ENCODE measurements at regions not wholly inside any gene's neighbourhood (a gene's known extent, or its start where the extent isn't known, plus 50 kb on each side); places are given as distances from the start of the nearest gene placed in this dataset.
"Not testable (repeated sequence)": the region's sequence is repeated elsewhere in the genome, so short reads cannot be mapped to it uniquely, and the experiment has no call there.

- Histone ChIP-seq H3K4me1 (ENCODE audit: insufficient read depth, low read length) (peaks cover 3% of the 10 kb centered on the region; the same call in 1 of the 2 replicates), H3K27ac (ENCODE audit: low read length) (no peak overlapping the region), H3K36me3 (ENCODE audit: insufficient read depth, low read depth, low read length) (no peaks in the 10 kb centered on the region), H3K9me3 (ENCODE audit: insufficient read depth, low read depth, low read length) (peaks cover 4% of the 10 kb centered on the region; the same call in 1 of the 2 replicates), H3K27me3 (ENCODE audit: insufficient read depth, low read length) (no peaks in the 10 kb centered on the region), H3K4me3 (ENCODE audit: low read length) (no peak overlapping the region), H3K9ac (ENCODE audit: low read depth, low read length) (no peak overlapping the region)
Observed at GRCh38 chrX:42832764-42833549, 55.0 kb upstream of the PPP1R2C start.

- not testable (repeated sequence) for H3K27ac ChIP-seq (ENCODE audit: low read length); H3K4me3 ChIP-seq (ENCODE audit: low read length); H3K27me3 ChIP-seq (ENCODE audit: insufficient read depth, low read length); H3K9ac ChIP-seq (ENCODE audit: low read depth, low read length); H3K36me3 ChIP-seq (ENCODE audit: insufficient read depth, low read depth, low read length); H3K4me1 ChIP-seq (ENCODE audit: insufficient read depth, low read length); H3K9me3 ChIP-seq (ENCODE audit: insufficient read depth, low read depth, low read length)
Observed at GRCh38 chrX:42833550-42833940, 55.6 kb upstream of the PPP1R2C start.

GRCh38 chrX:42837101-42837726 lies 59.3 kb upstream of the PPP1R2C start:
- Histone ChIP-seq H3K9me3 (ENCODE audit: insufficient read depth, low read depth, low read length) (no peaks in the 10 kb centered on the region), H3K4me3 (ENCODE audit: low read length) (no peak overlapping the region), H3K4me1 (ENCODE audit: insufficient read depth, low read length) (peaks cover 3% of the 10 kb centered on the region; the same call in 1 of the 2 replicates), H3K27ac (ENCODE audit: low read length) (no peak overlapping the region), H3K36me3 (ENCODE audit: insufficient read depth, low read depth, low read length) (no peaks in the 10 kb centered on the region), H3K27me3 (ENCODE audit: insufficient read depth, low read length) (no peaks in the 10 kb centered on the region), H3K9ac (ENCODE audit: low read depth, low read length) (no peak overlapping the region)

- no peak overlapping the region for H3K4me3 ChIP-seq (ENCODE audit: low read length)
- H3K36me3 ChIP-seq (ENCODE audit: insufficient read depth, low read depth, low read length) = no peaks in the 10 kb centered on the region
- H3K9me3 ChIP-seq (ENCODE audit: insufficient read depth, low read depth, low read length) = no peaks in the 10 kb centered on the region
- H3K27me3 ChIP-seq (ENCODE audit: insufficient read depth, low read length) = no peaks in the 10 kb centered on the region
- H3K27ac ChIP-seq (ENCODE audit: low read length) = no peak overlapping the region
- H3K9ac ChIP-seq (ENCODE audit: low read depth, low read length) = no peak overlapping the region
- peaks cover 3% of the 10 kb centered on the region; the same call in 1 of the 2 replicates for H3K4me1 ChIP-seq (ENCODE audit: insufficient read depth, low read length)
Observed at GRCh38 chrX:42837747-42838146, 59.8 kb upstream of the PPP1R2C start.

- Histone ChIP-seq H3K9me3 (ENCODE audit: insufficient read depth, low read depth, low read length) (no peaks in the 10 kb centered on the region), H3K4me3 (ENCODE audit: low read length) (no peak overlapping the region), H3K4me1 (ENCODE audit: insufficient read depth, low read length) (peaks cover 3% of the 10 kb centered on the region; the same call in 1 of the 2 replicates), H3K36me3 (ENCODE audit: insufficient read depth, low read depth, low read length) (no peaks in the 10 kb centered on the region), H3K27ac (ENCODE audit: low read length) (no peak overlapping the region), H3K9ac (ENCODE audit: low read depth, low read length) (no peak overlapping the region), H3K27me3 (ENCODE audit: insufficient read depth, low read length) (no peaks in the 10 kb centered on the region)
Observed at GRCh38 chrX:42839632-42840031, 61.7 kb upstream of the PPP1R2C start.

GRCh38 chrX:42846741-42847140 lies 68.8 kb upstream of the PPP1R2C start:
- Histone ChIP-seq H3K9me3 (ENCODE audit: insufficient read depth, low read depth, low read length) (no peaks in the 10 kb centered on the region), H3K27ac (ENCODE audit: low read length) (no peak overlapping the region), H3K9ac (ENCODE audit: low read depth, low read length) (no peak overlapping the region), H3K27me3 (ENCODE audit: insufficient read depth, low read length) (no peaks in the 10 kb centered on the region), H3K36me3 (ENCODE audit: insufficient read depth, low read depth, low read length) (no peaks in the 10 kb centered on the region), H3K4me3 (ENCODE audit: low read length) (no peak overlapping the region), H3K4me1 (ENCODE audit: insufficient read depth, low read length) (no peaks in the 10 kb centered on the region)

GRCh38 chrX:42855259-42855658 lies 77.3 kb upstream of the PPP1R2C start:
- Histone ChIP-seq H3K27me3 (ENCODE audit: insufficient read depth, low read length) (no peaks in the 10 kb centered on the region), H3K9me3 (ENCODE audit: insufficient read depth, low read depth, low read length) (no peaks in the 10 kb centered on the region)

GRCh38 chrX:42857766-42858165 lies 79.8 kb upstream of the PPP1R2C start:
- H3K9ac ChIP-seq (ENCODE audit: low read depth, low read length) = no peak overlapping the region
- no peak overlapping the region for H3K27ac ChIP-seq (ENCODE audit: low read length)
- H3K4me1 ChIP-seq (ENCODE audit: insufficient read depth, low read length) = no peaks in the 10 kb centered on the region
- H3K27me3 ChIP-seq (ENCODE audit: insufficient read depth, low read length) = no peaks in the 10 kb centered on the region
- no peaks in the 10 kb centered on the region for H3K9me3 ChIP-seq (ENCODE audit: insufficient read depth, low read depth, low read length)
- no peaks in the 10 kb centered on the region for H3K36me3 ChIP-seq (ENCODE audit: insufficient read depth, low read depth, low read length)
- no peak overlapping the region for H3K4me3 ChIP-seq (ENCODE audit: low read length)

More at GRCh38 chrX:42855259-42855658, 77.3 kb upstream of the PPP1R2C start:
- Histone ChIP-seq H3K9ac (ENCODE audit: low read depth, low read length) (no peak overlapping the region), H3K4me1 (ENCODE audit: insufficient read depth, low read length) (no peaks in the 10 kb centered on the region), H3K36me3 (ENCODE audit: insufficient read depth, low read depth, low read length) (no peaks in the 10 kb centered on the region), H3K4me3 (ENCODE audit: low read length) (no peak overlapping the region), H3K27ac (ENCODE audit: low read length) (no peak overlapping the region)

- H3K9ac ChIP-seq (ENCODE audit: low read depth, low read length) = no peak overlapping the region
- H3K9me3 ChIP-seq (ENCODE audit: insufficient read depth, low read depth, low read length) = no peaks in the 10 kb centered on the region
- H3K4me1 ChIP-seq (ENCODE audit: insufficient read depth, low read length) = no peaks in the 10 kb centered on the region
- no peak overlapping the region for H3K27ac ChIP-seq (ENCODE audit: low read length)
- no peak overlapping the region for H3K4me3 ChIP-seq (ENCODE audit: low read length)
- no peaks in the 10 kb centered on the region for H3K27me3 ChIP-seq (ENCODE audit: insufficient read depth, low read length)
- no peaks in the 10 kb centered on the region for H3K36me3 ChIP-seq (ENCODE audit: insufficient read depth, low read depth, low read length)
Observed at GRCh38 chrX:42869011-42869410, 91.0 kb upstream of the PPP1R2C start.

- H3K4me1 ChIP-seq (ENCODE audit: insufficient read depth, low read length) = no peaks in the 10 kb centered on the region
- H3K36me3 ChIP-seq (ENCODE audit: insufficient read depth, low read depth, low read length) = no peaks in the 10 kb centered on the region
- H3K27me3 ChIP-seq (ENCODE audit: insufficient read depth, low read length) = no peaks in the 10 kb centered on the region
- no peak overlapping the region for H3K9ac ChIP-seq (ENCODE audit: low read depth, low read length)
- H3K4me3 ChIP-seq (ENCODE audit: low read length) = no peak overlapping the region
- no peaks in the 10 kb centered on the region for H3K9me3 ChIP-seq (ENCODE audit: insufficient read depth, low read depth, low read length)
- H3K27ac ChIP-seq (ENCODE audit: low read length) = no peak overlapping the region
Observed at GRCh38 chrX:42869659-42870476, 91.9 kb upstream of the PPP1R2C start.

GRCh38 chrX:42886519-42886918 lies 108.6 kb upstream of the PPP1R2C start:
- H3K4me3 ChIP-seq (ENCODE audit: low read length) = no peak overlapping the region
- no peaks in the 10 kb centered on the region for H3K9me3 ChIP-seq (ENCODE audit: insufficient read depth, low read depth, low read length)
- H3K27me3 ChIP-seq (ENCODE audit: insufficient read depth, low read length) = no peaks in the 10 kb centered on the region
- no peaks in the 10 kb centered on the region for H3K36me3 ChIP-seq (ENCODE audit: insufficient read depth, low read depth, low read length)
- H3K4me1 ChIP-seq (ENCODE audit: insufficient read depth, low read length) = no peaks in the 10 kb centered on the region
- H3K9ac ChIP-seq (ENCODE audit: low read depth, low read length) = no peak overlapping the region
- H3K27ac ChIP-seq (ENCODE audit: low read length) = no peak overlapping the region
